Hypothalamus (tissue), 51 donors: ENCODE measurements at regions not wholly inside any gene's neighbourhood (a gene's known extent, or its start where the extent isn't known, plus 50 kb on each side); places are given as distances from the start of the nearest gene placed in this dataset.
A peak's percentile ranks its signal among the peaks of the same experiment; 100 is the strongest.

Experiments used
- DNase-seq, 51 donors: peaks; one replicate each; lab custom pipeline; 2025; lab: John Stamatoyannopoulos, UW

DNA sequence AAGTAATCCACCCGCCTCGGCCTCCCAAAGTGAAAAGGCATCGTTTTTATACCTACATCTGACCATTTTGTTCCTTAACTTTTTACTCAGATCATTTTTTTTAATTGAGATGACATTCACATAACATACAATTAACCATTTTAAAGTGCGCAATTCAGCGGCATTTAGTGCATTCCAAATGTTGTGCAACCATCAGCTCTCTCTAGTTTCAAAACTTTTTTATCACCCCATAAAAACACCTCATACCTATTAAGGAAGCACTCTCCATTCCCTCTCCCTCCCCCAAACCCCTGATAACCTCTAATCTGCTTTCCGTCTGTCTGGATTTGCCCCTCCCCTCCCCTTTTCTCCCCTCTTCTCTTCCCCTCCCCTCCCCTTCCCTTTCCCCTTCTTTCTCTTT, 310.1 kb downstream of the UACA start:
- DNase-seq = no peak

GRCh38 chr15:70451821-70452653, 311.3 kb downstream of the UACA start:
- no peak for DNase-seq

DNA sequence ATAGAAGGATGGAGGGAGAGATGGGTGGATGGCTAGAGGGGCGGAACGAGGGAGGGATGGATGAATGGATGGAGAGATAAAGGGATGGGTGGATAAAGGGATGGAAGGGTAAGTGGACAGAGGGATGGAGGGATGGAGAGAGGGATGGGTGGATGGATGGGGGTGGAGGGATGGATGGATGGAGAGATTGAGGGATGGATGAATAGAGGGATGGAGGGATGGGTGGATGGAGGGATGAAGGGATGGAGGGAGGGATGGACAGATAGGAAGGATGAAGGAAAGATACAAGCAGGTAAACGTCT, 313.3 kb downstream of the UACA start:
- no peak for DNase-seq

- DNase-seq = no peak
Observed at GRCh38 chr15:70449311-70450141, 313.8 kb downstream of the UACA start.

DNA sequence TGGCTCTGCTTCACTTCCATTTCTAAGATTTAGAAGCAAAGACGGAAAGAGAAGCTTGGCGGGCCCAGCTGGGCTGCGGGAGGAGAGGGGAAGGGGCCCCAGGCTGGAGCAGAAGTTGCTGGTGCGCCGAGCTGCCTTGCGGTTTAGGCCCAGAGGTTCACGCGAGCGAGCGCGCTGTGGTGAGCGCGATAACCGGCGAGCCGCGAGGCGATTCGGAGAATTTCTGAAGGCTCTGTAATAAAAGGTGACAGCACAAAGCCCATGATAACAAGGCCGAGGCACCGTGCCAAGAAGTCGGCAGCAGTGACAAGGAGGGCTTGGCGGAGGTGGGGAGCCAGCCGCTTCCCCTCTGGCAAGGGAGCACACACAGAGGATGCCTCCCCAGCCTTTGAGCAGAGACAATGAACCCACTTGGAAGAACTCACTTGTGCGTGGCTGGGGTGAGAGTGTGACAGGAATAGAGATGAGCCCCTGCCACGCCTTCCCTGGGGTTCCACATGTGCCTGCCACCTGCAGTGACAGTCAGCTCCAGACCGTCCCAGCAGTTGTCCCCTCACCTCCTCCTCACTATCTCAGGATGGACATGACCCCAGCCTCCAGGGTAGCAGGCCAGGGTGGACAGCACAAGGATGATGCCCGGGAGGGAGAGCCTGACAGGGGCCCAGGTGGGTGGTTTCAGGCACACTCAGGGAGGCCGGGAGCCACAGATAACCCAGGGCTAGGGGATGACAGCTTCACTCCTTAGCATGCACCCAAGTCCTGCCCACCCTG, 315.2 kb downstream of the UACA start:
- DNase-seq = peak in 16 of 51 donors; percentile 6 to 50 (median 14)

- peak in 2 of 51 donors; percentile 15 to 27 for DNase-seq
Observed at GRCh38 chr15:70447521-70447920, 315.8 kb downstream of the UACA start.

DNA sequence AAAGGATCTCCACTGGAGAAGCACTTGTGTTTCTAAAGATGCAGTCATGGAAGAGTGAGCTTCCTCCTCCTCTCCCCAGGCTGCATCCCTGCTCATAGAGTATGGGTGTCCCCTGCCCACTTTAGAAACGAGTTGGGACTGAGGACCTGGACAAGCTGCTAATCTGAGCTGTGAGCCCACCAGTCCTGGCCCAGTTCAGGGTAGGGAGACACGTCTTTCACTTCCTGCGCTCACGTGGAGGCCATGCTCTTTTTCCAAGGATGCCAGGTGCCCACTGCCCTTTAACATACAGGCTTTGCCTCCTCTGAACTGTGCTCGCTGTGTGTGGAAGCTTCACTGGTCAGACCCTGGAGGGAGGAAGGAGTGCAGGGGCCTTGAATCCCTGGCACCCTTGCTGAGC, 316.3 kb downstream of the UACA start:
- no peak for DNase-seq

DNA sequence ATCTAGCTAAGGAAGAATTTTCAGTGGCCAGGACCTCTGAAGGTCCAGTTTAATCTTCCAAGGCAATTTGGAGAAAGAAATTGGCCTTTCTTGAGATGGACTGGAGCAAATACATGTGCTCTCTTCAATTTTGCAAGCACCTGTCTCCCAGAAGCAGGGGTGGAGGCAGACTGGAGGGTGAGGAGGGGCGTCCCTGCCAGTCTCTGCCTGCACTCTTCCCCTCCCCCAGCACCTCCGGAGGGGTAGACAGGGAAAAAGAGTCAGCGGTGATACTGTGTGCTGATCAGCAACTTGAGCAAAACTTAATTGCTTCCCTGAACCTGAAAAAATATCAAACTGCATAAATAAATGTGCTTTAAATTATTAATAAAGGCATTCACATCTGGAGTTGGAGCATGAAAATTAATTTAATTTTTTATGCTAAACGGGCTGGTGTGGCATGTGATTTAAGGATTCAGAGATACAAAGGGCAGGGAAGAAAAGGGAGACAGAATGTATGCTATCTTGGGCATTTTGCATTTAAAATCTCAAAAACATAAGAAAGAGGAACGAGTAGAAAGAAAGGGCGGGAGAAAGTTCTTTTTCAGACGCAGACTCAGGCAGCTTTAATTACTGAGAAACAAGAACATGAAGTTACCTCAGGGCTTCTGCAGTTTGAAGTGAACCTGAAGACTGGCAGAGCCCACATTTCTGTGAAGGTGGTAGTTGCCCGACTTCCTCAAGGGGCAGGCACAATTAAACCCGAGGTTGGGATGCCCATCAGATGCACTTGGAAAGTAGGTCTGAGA, 319.7 kb downstream of the UACA start:
- no peak for DNase-seq

- DNase-seq = no peak
Observed at GRCh38 chr15:70442616-70443321, 320.6 kb downstream of the UACA start.

- DNase-seq = no peak
Observed at GRCh38 chr15:70442211-70442610, 321.1 kb downstream of the UACA start.

DNA sequence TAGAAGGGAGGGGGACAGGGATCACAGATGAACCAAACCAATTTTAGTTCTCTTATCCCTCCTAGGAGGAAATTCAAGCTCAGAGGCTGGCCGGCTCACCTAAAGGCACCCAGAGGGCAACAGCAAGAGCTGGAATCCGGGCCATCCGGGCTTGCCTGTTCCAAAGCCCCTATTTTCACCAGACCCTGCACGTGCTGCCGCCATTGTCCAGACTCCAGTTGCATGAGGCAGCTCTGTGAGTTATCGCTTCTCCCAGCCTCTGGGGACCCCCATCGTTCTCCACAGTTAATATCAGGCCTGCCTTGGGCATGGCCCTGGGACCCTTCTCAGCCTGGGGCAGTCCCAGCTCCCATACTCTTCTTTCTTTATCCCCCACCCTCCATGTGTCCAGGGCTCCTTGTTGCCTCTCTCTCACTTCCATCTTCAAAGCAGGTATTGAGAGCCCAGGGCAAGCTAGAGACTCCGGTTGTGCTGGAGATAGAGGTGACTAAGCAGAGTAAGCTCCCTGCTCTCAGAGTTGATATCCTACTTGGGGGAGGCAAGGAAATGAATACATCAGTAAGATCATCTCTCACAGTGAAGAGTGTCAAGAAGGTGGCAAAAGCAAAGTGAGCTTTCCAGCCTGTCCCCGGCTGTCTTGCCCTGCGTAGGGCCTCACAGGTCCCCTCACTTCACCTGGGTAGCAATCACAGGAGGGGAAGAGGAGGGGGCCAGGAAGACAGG, 322.8 kb downstream of the UACA start:
- no peak for DNase-seq

- no peak for DNase-seq
Observed at GRCh38 chr15:70439880-70440279, 323.5 kb downstream of the UACA start.

- DNase-seq = no peak
Observed at GRCh38 chr15:70439304-70439877, 324.0 kb downstream of the UACA start.

GRCh38 chr15:70438776-70439175, 324.6 kb downstream of the UACA start:
- no peak for DNase-seq

DNA sequence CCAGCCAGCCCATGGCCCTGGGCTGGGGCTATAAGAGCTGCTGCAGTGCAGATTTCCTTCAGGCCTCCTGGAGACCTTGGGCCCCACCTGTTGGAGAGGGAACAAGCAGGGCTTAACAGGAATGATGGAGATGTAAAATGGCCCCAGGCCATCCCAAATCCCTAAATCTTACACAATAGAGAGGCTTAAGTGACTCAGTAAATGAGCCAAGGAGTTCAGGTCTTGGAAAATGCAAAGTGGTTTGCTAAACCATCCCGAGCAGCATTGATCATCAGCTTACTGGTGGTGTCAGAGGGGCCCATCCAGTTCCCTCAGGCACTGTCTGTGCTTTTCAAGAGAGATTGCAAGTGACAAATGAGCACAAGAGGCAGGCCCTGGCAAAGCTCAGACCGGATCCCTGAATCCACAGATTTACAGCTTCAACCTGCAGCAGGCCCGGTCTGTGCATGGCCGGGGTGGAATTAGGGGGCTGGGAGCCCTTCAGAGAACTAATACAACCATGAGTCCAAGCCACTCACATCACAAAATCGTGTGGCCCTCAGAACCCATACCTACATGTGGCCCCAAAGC, 325.4 kb downstream of the UACA start:
- DNase-seq = no peak

- no peak for DNase-seq
Observed at GRCh38 chr15:70437089-70437488, 326.3 kb downstream of the UACA start.

DNA sequence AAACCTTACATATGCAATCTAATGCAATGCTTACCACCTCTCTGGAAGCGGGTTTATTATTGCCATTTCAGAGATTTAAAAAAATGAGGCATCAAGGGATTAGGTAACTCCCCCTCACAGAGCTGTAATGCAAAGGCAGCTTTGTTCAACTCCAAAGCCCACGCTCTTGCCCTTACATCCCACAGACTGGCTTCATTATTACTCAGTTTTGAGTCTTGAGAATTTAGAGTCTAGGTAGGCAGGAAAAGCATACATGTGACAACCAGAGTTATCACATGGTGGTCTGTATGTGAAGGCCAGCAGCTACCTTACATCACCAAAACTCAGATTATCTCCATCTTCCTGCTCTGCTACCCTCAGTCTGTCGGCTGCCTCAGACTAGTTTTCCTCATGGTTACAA, 326.9 kb downstream of the UACA start:
- no peak for DNase-seq

- DNase-seq = no peak
Observed at GRCh38 chr15:70435872-70436271, 327.5 kb downstream of the UACA start.
